ENCODE measurements at regions not wholly inside any gene's neighbourhood (a gene's known extent, or its start where the extent isn't known, plus 50 kb on each side); places are given as distances from the start of the nearest gene placed in this dataset.
"Not testable (repeated sequence)": the region's sequence is repeated elsewhere in the genome, so short reads cannot be mapped to it uniquely, and the experiment has no call there.

DNA sequence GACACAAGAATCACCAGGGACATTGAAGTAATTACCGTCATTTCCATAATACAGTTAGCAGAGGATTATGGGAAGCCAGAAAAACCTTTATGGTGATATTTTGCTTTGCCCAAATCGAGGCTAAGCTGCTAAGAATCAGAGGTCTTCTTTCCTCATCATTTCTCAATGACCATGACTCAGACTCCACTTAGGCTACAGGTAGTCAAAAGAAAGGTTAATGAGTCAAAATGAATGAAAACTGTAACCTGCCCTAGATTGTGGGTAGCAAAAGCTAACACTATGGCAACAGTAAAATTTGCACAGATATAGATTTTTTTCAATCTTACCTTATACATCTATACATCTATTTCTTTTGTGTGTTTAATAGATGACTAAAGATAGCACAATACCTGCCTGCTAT lies 185.8 kb downstream of the CARTPT start:
- DNase-seq (ENCODE audit: low read depth in 4 of 4, low spot score in 1 of 4) = no peak

GRCh38 chr5:71905834-71906711 lies 187.0 kb downstream of the CARTPT start:
- no peak for DNase-seq (ENCODE audit: low read depth in 4 of 4, low spot score in 1 of 4)

DNA sequence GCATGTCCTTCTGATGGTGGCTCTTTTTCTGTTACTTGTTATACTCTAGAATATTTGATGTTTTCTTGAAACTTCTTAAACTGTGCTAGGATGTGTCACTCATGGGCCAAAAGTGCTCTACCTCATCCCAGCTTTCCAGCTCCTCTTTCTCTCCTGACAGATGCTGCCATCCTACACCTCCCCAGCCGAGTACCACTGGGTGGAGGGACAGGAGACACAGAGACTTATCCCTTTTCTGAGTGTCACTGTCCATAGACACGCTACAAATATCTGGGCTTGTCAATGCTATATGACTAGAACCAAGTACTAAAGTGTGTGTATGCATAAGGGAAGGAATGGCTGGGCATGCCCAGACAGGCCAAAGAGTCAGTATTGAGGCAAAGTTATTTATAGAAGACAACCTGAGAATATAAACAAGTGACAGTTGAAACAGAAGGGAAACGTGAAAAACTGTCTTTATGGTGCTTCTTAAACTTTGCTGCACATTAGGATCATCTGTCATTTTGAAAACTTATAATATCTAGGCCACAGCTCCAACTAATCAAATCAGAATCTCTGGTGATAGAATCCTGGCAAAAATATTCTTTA lies 188.0 kb downstream of the CARTPT start:
- DNase-seq (ENCODE audit: low read depth in 4 of 4, low spot score in 1 of 4) = no peak

GRCh38 chr5:71907608-71908145 lies 188.6 kb downstream of the CARTPT start:
- no peak for DNase-seq (ENCODE audit: low read depth in 4 of 4, low spot score in 1 of 4)

DNA sequence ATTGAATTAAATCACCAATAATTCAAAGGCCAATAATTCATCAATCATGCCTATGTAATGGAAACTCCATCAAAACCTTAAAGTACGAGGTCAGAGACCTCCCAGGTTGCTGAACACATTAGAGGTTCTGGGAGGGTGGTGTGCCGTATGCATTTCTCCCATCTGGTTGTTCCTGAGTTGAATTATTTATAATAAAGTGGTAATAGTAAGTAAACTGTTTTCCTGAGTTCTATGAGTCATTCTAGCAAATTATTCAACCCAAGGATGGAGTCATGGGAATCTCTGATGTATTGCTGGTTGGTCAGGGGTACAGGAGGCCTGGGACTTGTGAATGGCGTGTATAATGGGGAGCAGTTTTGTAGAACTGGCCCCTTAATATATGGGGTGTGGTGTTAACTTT lies 191.7 kb downstream of the CARTPT start:
- DNase-seq (ENCODE audit: low read depth in 4 of 4, low spot score in 1 of 4) = no peak

- DNase-seq (ENCODE audit: low read depth in 4 of 4, low spot score in 1 of 4) = no peak
Observed at GRCh38 chr5:71912021-71912420, 192.9 kb downstream of the CARTPT start.

- DNase-seq (ENCODE audit: low read depth in 4 of 4, low spot score in 1 of 4) = no peak
Observed at GRCh38 chr5:71914281-71914680, 193.0 kb upstream of the MAP1B start.

DNA sequence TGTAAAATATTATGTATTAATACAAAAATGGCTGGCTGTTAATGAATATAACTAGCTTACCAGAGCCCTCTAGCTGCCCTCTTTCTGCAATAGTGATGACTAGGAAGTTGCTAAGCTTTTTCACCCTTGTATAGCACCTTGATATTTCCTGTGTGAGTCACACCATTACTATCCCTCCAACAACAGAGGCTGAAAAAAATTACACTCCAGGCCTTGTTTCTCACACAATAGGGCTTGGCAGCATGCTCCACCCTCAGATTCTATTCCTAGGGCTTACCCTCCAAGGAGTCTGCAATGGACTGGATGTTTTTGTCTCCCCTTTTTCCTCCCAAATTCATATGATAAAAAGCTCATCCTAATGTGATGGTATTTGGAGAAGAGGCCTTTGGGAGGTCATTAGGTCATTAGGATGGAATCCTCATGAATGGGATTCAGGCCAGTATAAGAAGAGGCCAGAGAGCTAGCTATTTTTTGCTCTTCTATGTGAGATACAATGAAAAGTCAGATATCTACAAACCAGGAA lies 184.6 kb upstream of the MAP1B start:
- no peak for DNase-seq (ENCODE audit: low read depth in 4 of 4, low spot score in 1 of 4)

- no peak for DNase-seq (ENCODE audit: low read depth in 4 of 4, low spot score in 1 of 4)
Observed at GRCh38 chr5:71923755-71924154, 183.5 kb upstream of the MAP1B start.

DNA sequence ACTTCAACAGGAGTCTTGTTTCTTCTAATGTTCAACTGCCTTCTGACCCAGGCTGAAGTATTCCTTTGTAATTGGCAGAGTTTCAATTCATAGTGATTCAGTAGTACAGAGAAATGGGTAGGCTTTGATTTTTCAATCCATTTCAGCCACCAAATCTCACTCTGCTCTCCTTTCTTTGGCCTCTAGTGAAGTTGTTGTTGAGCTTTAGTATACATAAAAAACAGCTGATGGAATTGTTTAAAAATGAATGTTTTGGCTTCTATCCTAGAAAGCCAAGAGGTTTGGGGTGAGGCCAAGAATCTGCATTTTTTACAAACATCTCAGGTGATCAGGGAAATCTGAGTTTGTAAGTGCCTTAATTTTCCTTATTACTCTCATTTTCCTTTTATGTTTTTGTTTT lies 182.9 kb upstream of the MAP1B start:
- no peak for DNase-seq (ENCODE audit: low read depth in 4 of 4, low spot score in 1 of 4)

GRCh38 chr5:71924980-71925379 lies 182.3 kb upstream of the MAP1B start:
- DNase-seq (ENCODE audit: low read depth in 4 of 4, low spot score in 1 of 4) = no peak

DNA sequence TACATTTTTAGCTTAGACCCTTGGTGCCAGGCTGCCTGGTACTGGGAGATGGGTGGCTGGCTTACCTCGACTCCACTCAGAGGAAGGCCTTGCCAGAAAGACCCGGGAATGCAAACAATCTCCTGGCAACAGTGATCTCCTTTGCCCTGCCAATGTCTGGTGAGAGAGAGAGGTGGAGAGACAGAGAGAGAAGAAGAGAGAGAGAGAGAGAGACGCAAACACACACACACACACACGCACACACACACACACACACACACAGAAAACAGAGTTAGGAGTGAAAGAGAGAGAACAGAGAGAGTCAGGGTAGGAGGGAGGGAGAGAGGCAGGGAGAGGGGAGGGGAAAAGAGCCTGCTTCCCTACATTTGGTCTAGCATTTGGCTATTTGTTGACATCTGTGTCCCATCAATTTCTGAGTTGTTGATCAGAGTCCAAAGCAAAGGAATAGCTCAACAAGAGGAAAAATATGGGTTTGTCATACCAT lies 181.6 kb upstream of the MAP1B start:
- DNase-seq (ENCODE audit: low read depth in 4 of 4, low spot score in 1 of 4) = no peak

- no peak for DNase-seq (ENCODE audit: low read depth in 4 of 4, low spot score in 1 of 4)
Observed at GRCh38 chr5:71929003-71929402, 178.3 kb upstream of the MAP1B start.

DNA sequence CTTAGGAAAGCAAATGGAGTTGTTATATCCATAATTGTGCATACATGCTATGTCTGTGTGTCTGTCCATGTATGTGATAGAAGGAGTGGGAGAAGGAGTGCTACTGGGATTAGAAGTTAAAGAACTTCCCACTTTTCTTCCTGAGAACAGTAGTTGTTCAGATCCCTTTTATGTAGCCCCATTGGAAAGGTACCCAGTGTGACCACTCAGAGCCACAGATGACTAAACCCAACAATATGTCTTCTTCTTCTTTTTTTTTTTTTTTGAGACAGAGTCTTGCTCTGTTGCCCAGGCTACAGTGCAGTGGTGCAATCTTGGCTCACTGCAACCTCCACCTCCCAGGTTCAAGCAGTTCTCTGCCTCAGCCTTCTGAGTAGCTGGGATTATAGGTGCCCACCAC lies 176.7 kb upstream of the MAP1B start:
- not testable (repeated sequence) for DNase-seq (ENCODE audit: low read depth in 4 of 4, low spot score in 1 of 4)

GRCh38 chr5:71932131-71932654 lies 175.1 kb upstream of the MAP1B start:
- DNase-seq (ENCODE audit: low read depth in 4 of 4, low spot score in 1 of 4) = no peak

DNA sequence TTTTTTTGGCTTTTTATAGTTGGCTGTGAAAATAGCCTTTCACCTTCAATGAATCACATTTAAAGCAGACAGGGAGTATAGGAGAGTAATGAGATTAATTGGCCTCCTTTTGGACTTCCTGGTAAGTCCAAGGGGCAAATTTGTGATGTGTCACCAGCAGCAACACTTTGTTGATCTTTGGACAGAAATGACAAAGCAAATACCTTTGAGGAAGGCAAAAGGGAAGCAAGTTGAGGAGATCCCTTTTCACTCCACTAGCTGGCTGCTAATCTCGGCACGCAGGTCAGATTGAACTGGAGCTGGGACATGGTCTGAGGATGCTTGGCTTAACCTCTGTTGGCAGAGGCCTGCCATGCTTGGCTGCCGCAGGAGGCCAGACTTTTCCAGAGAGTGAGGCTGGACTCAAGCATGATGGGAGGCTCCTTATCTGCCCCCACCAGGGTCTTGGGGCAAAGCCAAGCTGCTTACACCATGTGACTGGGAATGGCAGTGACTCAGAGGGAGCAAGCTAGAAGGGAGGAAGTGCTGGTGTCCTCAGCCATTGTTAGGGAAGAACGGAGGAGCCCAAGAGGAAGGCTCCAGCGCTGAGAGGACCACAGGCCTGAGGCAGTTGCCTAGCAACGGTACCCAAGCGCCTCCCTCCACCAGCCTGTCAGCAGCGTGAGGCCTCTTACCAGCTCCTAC lies 174.5 kb upstream of the MAP1B start:
- no peak for DNase-seq (ENCODE audit: low read depth in 4 of 4, low spot score in 1 of 4)

GRCh38 chr5:71934322-71934721 lies 173.0 kb upstream of the MAP1B start:
- DNase-seq (ENCODE audit: low read depth in 4 of 4, low spot score in 1 of 4) = no peak

GRCh38 chr5:71937921-71938698 lies 169.2 kb upstream of the MAP1B start:
- no peak for DNase-seq (ENCODE audit: low read depth in 4 of 4, low spot score in 1 of 4)

GRCh38 chr5:71938895-71939294 lies 168.4 kb upstream of the MAP1B start:
- no peak for DNase-seq (ENCODE audit: low read depth in 4 of 4, low spot score in 1 of 4)

- DNase-seq (ENCODE audit: low read depth in 4 of 4, low spot score in 1 of 4) = no peak
Observed at GRCh38 chr5:71939452-71940230, 167.6 kb upstream of the MAP1B start.
